Left hindlimb (tissue), 1 donor: ENCODE measurements at regions not wholly inside any gene's neighbourhood (a gene's known extent, or its start where the extent isn't known, plus 50 kb on each side); places are given as distances from the start of the nearest gene placed in this dataset.
"Not testable (repeated sequence)": the region's sequence is repeated elsewhere in the genome, so short reads cannot be mapped to it uniquely, and the experiment has no call there.

Experiments
- DNase-seq: peaks from one replicate; pipeline ENCODE4 v3.0.0-alpha.2; 2018

DNA sequence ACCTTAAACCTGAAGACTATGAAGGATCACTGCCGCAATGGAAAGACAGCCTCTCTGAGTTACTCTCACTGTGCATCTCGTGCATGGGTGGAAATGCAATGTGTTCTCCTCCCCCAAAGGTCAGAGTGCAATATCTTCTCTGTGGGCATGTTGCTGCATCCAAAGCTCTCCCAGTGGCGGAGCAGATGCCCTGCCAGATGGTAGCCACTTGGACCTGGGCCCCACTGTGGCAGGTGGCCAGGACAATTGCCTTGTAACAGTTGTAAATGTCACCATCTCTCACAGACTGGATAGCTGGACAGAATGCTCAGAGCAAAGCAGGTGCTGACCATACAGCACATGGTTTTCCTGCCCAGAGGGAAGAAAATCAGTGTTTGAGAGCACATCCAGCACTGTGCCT, 542.0 kb downstream of the FAM181B start:
- DNase-seq = peak; percentile 26

DNA sequence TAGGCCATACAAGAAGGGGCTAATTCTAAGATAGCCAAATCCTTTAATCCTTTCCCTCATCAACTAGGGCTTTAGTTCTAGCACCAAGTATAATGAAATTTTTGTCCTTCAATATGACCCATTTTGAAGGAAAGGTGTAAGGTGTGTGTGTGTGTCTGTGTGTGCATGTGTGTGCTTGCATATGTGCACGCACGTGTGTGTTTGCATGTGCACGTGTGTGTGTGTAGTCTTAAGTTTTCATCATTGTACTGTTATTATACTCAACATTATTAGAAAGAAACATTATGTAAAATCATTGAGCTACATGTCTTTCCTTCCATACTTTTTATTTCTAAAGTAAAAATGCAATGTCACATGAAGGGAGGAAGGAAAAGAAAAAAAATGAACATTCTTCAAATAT, 547.7 kb downstream of the FAM181B start:
- DNase-seq = no peak

GRCh38 chr11:82184966-82185365, 548.7 kb downstream of the FAM181B start:
- no peak for DNase-seq

DNA sequence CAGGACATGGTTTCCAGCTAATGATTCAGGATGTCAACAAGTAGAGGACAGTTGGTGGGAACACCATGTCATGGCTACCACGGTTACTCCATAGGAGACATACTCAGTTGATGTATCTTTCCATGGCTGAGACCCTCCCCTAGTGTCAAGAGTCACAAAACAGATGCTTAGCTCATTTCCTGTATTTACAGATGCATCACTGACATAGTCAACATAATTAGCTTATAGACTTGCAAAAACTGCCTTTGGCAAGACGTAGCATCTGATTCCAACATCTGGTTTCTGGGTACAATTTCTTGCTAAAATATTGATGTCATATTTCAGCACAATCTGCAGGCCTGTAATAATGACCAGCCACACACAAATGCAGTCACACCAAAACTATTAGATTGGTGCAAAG, 550.3 kb downstream of the FAM181B start:
- no peak for DNase-seq

DNA sequence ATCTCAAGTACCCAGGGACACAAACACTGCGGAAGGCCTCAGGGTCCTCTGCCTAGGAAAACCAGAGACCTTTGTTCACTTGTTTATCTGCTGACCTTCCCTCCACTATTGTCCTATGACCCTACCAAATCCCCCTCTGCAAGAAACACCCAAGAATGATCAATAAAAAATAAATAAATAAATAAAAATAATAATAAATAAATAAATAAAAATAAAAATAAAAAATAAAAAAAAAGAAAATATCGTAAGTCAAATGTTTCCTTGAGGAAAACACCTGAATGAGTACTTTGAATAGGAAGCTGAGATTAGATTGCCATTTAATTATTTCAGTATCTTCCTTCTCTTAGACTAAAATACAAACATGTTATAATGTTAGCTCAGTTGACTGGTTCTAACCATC, 551.0 kb downstream of the FAM181B start:
- DNase-seq = not testable (repeated sequence)

GRCh38 chr11:82181796-82182195, 551.9 kb downstream of the FAM181B start:
- not testable (repeated sequence) for DNase-seq

GRCh38 chr11:82176945-82177344, 556.7 kb downstream of the FAM181B start:
- no peak for DNase-seq

DNA sequence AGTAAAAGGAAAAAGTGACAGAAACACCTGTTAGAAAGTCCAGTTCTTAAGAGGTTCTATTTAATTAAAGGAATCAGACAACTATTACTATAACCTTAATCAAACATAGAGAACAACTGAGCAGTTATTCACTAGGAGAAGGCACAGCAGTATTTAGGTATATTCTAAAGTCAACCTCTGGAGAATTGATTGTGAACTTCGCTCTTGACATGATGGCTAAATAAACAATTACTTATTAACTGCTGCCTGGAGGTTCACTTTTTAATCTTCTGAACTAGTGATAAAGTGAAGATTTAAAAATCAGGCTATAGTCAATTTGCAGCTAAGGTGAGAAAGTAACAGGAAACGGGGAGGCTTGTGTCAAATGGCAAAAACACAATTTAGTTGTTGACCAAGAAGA, 557.3 kb downstream of the FAM181B start:
- no peak for DNase-seq

DNA sequence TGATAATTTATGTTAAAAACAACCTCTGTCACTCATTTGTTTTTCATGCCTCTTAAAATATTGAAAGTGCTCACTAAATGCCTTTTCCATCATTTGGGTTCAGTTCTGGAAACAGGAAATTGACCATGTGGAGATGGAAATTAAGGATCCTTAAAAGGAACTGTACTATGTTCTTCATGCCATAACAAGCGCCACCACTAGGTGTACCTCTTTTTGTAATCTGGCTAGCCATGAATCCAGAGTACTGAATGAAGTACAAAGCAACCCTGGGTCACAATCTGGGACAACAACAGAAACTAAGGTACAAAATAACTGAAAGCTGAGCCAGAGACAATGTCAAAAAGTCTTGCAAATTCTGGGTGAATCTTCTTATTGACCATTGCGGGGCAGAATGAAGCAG, 559.1 kb downstream of the FAM181B start:
- no peak for DNase-seq

GRCh38 chr11:82146789-82147188, 586.9 kb downstream of the FAM181B start:
- DNase-seq = no peak

GRCh38 chr11:82118946-82119345, 614.7 kb downstream of the FAM181B start:
- DNase-seq = no peak

GRCh38 chr11:82117362-82117761, 616.3 kb downstream of the FAM181B start:
- no peak for DNase-seq

DNA sequence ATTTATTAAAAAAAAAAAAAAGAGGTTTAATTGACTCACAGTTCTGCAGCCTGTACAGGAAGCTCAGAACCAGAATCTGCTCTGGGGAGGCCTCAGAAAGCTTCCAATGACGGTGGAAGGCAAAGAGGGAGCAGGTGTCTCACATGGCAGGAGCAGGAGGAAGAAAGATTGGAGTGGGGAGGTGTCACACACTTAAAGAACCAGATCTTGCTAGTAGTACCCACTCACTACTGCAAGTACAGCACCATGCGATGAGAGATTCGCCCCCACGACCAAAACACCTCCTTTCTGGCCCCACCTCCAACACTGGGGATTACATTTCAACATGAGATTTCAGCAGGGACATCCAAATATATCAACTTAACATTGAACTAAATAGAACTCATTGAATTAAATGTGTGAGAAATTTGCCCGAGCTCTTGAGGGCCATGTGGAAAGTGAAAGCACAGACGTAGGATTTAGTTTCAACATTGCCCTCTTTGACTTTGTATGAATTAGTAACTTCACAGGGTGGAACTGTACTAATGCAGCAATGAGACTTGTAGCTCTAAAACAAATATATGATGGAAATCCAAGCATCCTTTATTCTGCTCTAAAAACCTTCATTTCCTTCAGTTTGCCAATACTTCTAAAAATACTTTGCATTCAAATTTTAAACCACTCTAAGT, 628.2 kb downstream of the FAM181B start:
- peak; percentile 28 for DNase-seq

DNA sequence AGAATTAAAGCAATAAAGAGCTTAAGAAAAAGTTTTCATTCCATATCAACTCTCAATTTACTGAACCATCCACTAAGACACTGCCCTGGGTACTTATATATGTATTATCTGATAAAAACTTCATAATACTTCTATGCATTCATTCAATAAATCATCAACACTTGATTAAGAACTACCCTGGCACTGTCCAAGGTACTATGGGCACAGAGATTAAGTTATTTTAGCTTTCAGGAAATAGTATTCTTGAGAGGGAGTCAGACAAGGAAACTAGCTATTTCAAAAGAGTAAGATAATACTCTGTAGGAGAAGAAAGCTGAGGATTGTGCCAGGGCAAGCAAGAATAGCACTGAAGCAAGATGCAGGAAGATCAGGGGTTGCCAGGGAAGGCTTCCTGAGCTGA, 640.8 kb downstream of the FAM181B start:
- no peak for DNase-seq

DNA sequence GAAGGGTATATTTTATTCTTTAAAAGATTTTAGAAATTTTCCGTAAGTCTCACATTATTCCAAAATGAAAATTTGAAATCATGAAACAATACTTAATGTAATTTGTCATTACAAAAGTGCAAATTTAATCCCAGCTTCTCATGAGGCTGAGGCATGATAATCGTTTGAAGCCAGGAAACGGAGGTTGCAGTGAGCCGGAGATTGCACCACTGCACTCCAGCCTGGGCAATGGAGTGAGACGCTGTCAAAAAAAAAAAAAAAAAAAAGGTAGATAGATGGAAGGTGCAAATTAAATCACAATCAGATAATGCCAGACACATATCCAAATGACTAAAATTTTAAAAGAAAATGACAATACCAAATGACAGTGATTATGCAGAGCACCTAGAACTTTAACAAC, 644.2 kb downstream of the FAM181B start:
- DNase-seq = no peak

- no peak for DNase-seq
These were observed 648.2 kb downstream of the FAM181B start for GRCh38 chr11:82085493-82085892.

GRCh38 chr11:82082976-82083375, 650.7 kb downstream of the FAM181B start:
- DNase-seq = no peak

GRCh38 chr11:82080160-82080559, 653.5 kb downstream of the FAM181B start:
- no peak for DNase-seq

GRCh38 chr11:82076126-82076525, 657.5 kb downstream of the FAM181B start:
- DNase-seq = no peak

DNA sequence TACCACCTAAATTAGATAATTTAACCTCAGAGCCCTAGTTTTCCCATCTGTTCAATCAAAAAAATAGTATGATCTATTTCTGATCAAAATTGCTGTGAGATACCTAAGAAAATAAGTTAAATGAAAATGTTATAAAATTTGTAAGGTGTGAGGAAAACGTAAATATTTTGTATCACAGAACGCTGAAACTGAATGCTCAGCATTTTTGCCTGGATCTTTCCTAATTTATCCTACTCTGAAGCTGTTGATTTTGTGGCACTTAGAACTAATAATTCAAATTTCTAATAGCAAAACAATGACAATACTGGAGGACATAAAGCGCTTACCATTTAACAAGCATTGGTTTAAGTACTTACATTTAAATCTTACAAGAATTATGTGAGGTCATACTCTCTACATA, 674.2 kb downstream of the FAM181B start:
- DNase-seq = no peak

DNA sequence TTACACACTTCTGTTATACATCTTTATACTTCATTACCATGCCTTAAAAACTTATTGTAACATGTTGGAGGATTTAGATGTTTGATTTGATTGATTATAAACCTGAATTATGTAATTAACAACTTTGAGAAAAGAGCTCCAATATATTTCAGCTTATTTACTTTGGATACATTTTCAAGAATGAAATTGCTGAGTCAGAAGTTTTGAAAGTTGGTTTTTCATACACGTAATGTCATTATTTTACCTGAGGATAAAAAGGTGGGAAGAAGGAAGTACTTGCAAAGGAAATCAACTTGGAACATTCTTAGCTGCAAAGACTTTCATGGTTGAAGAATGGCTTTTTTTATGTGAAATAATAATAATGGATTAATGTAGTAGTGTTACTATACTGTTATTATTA, 677.2 kb downstream of the FAM181B start:
- DNase-seq = no peak

DNA sequence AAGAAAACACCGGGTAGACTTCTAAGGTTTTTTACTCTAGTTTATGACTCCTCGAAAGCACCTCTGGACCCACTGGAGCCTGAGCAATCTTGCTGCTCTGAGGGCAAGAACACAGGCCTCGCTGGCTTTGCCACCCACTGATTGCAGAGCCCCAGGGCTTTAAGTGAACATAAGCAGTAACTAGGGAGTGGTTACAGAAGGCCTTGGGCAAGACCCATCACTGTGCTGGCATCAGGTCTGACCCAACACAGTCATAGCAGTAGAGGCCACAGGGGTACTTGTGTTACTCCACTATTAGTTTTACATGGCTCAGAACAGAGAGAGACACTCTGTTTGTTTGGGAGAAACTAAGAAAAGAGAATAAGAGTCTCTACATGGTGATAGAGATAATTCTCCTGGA, 684.5 kb downstream of the FAM181B start:
- DNase-seq = no peak

- DNase-seq = no peak
These were observed 686.5 kb downstream of the FAM181B start for GRCh38 chr11:82047200-82047599.

GRCh38 chr11:82046778-82047177, 686.9 kb downstream of the FAM181B start:
- DNase-seq = no peak

GRCh38 chr11:82045748-82046457, 687.8 kb downstream of the FAM181B start:
- no peak for DNase-seq
